NCI-H2107 treated with DMSO at 0.1 percent for 48 hours (cell line): ENCODE measurements at regions not wholly inside any gene's neighbourhood (a gene's known extent, or its start where the extent isn't known, plus 50 kb on each side); places are given as distances from the start of the nearest gene placed in this dataset.
"Not testable (repeated sequence)": the region's sequence is repeated elsewhere in the genome, so short reads cannot be mapped to it uniquely, and the experiment has no call there.

Experiments used
- DNase-seq: peaks from one replicate; lab custom pipeline; 2025; ENCODE audit not compliant: unreplicated experiment; lab: John Stamatoyannopoulos, UW

GRCh38 chr2:7516484-7517063, 599.4 kb downstream of the RNF144A start:
- DNase-seq = no peak

DNA sequence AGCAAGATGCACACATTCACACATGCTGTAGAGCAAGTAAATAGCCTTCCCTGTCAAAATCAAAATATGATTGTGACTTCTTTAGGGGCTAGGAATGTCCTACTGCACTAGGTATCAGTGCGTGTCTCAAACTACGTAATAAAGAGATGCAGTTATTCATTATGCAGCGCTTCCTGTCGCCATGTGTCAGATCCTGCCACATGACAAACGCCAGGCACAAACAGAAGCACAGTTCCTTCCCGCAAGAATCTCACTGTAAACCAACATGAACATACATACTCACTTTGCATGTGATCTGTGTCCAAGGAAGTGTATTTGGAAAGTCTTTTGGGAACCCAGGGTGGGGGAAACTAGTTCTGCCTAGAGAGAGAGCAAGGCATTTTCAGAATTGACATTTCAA, 599.9 kb downstream of the RNF144A start:
- no peak for DNase-seq

GRCh38 chr2:7517851-7518250, 600.6 kb downstream of the RNF144A start:
- DNase-seq = no peak

- no peak for DNase-seq
Measured at GRCh38 chr2:7523481-7524120, 606.4 kb downstream of the RNF144A start.

- no peak for DNase-seq
Measured at GRCh38 chr2:7524195-7524594, 607.0 kb downstream of the RNF144A start.

GRCh38 chr2:7525746-7526145, 608.5 kb downstream of the RNF144A start:
- no peak for DNase-seq

GRCh38 chr2:7527165-7527722, 610.0 kb downstream of the RNF144A start:
- DNase-seq = no peak

GRCh38 chr2:7530001-7530400, 612.8 kb downstream of the RNF144A start:
- no peak for DNase-seq

DNA sequence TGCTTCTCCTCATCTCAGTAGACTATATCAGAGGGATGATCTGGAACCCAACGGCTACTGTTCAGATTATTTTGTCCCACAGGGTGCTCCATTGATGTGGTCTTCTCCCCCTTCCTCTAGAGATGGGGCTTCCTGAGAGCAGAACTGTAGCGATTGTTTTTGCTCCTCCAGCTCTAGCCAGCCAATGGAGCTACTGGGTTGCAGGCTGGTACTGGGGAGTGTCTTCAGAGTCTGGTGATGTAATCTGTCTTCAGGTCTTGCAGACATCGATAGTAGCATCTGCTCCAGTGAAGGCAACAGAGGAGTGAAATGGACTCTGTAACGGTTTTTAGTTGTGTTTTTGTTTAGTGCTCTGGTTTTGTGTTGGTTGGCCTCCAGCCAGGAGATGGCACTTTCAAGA, 621.9 kb downstream of the RNF144A start:
- DNase-seq = peak; percentile 69

GRCh38 chr2:7539760-7540159, 622.5 kb downstream of the RNF144A start:
- no peak for DNase-seq

- DNase-seq = no peak
Measured at GRCh38 chr2:7552825-7553570, 635.8 kb downstream of the RNF144A start.

GRCh38 chr2:7555260-7555659, 638.0 kb downstream of the RNF144A start:
- no peak for DNase-seq

GRCh38 chr2:7557376-7557775, 640.2 kb downstream of the RNF144A start:
- no peak for DNase-seq

GRCh38 chr2:7559791-7560190, 642.6 kb downstream of the RNF144A start:
- no peak for DNase-seq

GRCh38 chr2:7566382-7566881, 649.2 kb downstream of the RNF144A start:
- no peak for DNase-seq

DNA sequence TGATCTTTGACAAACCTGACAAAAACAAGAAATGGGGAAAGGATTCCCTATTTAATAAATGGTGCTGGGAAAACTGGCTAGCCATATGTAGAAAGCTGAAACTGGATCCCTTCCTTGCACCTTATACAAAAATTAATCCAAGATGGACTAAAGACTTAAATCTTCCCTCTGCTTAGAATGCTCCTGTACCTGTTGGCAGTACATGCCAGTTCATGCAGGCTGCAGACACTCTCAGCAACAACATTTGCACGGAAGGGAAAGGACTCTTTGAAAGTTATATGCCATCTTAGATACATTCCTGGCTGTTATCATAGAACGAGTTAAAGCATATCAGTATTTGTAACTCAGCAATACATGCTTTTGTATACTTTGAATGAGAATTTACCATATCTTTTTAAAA, 649.9 kb downstream of the RNF144A start:
- DNase-seq = not testable (repeated sequence)

- no peak for DNase-seq
Measured at GRCh38 chr2:7567646-7568045, 650.4 kb downstream of the RNF144A start.

DNA sequence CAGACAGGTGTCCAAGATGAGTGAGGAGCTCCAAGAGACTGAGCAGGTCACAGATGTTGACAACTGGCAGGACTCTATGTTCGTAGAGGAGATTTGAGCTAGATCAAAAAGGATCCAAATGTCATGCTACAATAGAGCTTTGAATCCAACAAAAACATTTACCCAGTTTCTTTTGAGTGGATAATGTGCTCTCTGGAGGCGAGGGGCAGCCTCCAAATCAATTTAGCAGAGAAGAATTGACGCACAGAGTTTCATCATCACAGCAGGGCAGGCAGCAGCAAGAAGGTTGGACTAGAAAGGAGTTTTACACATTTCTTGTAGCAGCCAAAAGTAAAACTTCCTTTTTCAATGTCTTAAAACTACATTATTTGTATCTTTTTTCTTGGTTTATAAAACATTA, 653.0 kb downstream of the RNF144A start:
- DNase-seq = no peak

- DNase-seq = no peak
Measured at GRCh38 chr2:7571701-7572100, 654.5 kb downstream of the RNF144A start.

DNA sequence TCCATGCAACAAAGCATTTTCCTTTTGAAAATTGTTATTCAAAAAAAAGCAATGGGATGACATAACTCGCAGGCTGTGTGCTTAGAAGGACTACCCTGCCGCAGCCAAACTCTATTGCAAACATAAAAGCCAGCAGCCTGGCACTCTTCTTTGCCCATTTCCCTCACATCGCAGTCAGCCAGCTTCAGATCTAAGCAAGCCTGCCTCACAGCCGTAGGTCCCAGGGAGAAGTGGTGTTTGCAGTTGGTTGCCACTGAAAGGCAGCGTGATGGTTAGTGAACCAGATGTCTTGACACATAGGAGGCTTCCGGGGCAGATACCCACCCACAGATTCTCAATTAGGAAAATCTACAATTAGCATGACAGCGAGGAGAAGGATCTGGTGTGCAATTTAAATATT, 655.2 kb downstream of the RNF144A start:
- DNase-seq = peak; percentile 74

- DNase-seq = no peak
Measured at GRCh38 chr2:7573166-7573825, 656.1 kb downstream of the RNF144A start.
